ENCODE measurements at regions not wholly inside any gene's neighbourhood (a gene's known extent, or its start where the extent isn't known, plus 50 kb on each side); places are given as distances from the start of the nearest gene placed in this dataset.

- no peak for DNase-seq (ENCODE audit: extremely low read depth in 1 of 2, low read depth in 1 of 2)
Observed at GRCh38 chr5:58121391-58121790, 338.5 kb downstream of the PLK2 start.

GRCh38 chr5:58117542-58117941 is 342.3 kb downstream of the PLK2 start:
- DNase-seq (ENCODE audit: extremely low read depth in 1 of 2, low read depth in 1 of 2): no peak

GRCh38 chr5:58116346-58116745 is 343.5 kb downstream of the PLK2 start:
- no peak for DNase-seq (ENCODE audit: extremely low read depth in 1 of 2, low read depth in 1 of 2)

GRCh38 chr5:58115811-58116210 is 344.1 kb downstream of the PLK2 start:
- no peak for DNase-seq (ENCODE audit: extremely low read depth in 1 of 2, low read depth in 1 of 2)

GRCh38 chr5:58114324-58114723 is 345.6 kb downstream of the PLK2 start:
- no peak for DNase-seq (ENCODE audit: extremely low read depth in 1 of 2, low read depth in 1 of 2)

- no peak for DNase-seq (ENCODE audit: extremely low read depth in 1 of 2, low read depth in 1 of 2)
Observed at GRCh38 chr5:58113172-58113571, 346.7 kb downstream of the PLK2 start.

- no peak for DNase-seq (ENCODE audit: extremely low read depth in 1 of 2, low read depth in 1 of 2)
Observed at GRCh38 chr5:58108511-58108910, 351.4 kb downstream of the PLK2 start.

GRCh38 chr5:58107704-58108103 is 352.2 kb downstream of the PLK2 start:
- DNase-seq (ENCODE audit: extremely low read depth in 1 of 2, low read depth in 1 of 2): no peak

- no peak for DNase-seq (ENCODE audit: extremely low read depth in 1 of 2, low read depth in 1 of 2)
Observed at GRCh38 chr5:58106754-58107410, 353.0 kb downstream of the PLK2 start.

GRCh38 chr5:58105836-58106235 is 354.1 kb downstream of the PLK2 start:
- no peak for DNase-seq (ENCODE audit: extremely low read depth in 1 of 2, low read depth in 1 of 2)

GRCh38 chr5:58099257-58099656 is 360.6 kb downstream of the PLK2 start:
- no peak for DNase-seq (ENCODE audit: extremely low read depth in 1 of 2, low read depth in 1 of 2)

GRCh38 chr5:58094031-58094430 is 365.9 kb downstream of the PLK2 start:
- no peak for DNase-seq (ENCODE audit: extremely low read depth in 1 of 2, low read depth in 1 of 2)

- no peak for DNase-seq (ENCODE audit: extremely low read depth in 1 of 2, low read depth in 1 of 2)
Observed at GRCh38 chr5:58090704-58091103, 369.2 kb downstream of the PLK2 start.

GRCh38 chr5:58088941-58089340 is 370.9 kb downstream of the PLK2 start:
- DNase-seq (ENCODE audit: extremely low read depth in 1 of 2, low read depth in 1 of 2): no peak

- no peak for DNase-seq (ENCODE audit: extremely low read depth in 1 of 2, low read depth in 1 of 2)
Observed at GRCh38 chr5:58087905-58088304, 372.0 kb downstream of the PLK2 start.

- no peak for DNase-seq (ENCODE audit: extremely low read depth in 1 of 2, low read depth in 1 of 2)
Observed at GRCh38 chr5:58087123-58087522, 372.8 kb downstream of the PLK2 start.

- DNase-seq (ENCODE audit: extremely low read depth in 1 of 2, low read depth in 1 of 2): no peak
Observed at GRCh38 chr5:58085800-58086199, 374.1 kb downstream of the PLK2 start.

GRCh38 chr5:58081435-58081834 is 378.5 kb downstream of the PLK2 start:
- DNase-seq (ENCODE audit: extremely low read depth in 1 of 2, low read depth in 1 of 2): no peak

- no peak for DNase-seq (ENCODE audit: extremely low read depth in 1 of 2, low read depth in 1 of 2)
Observed at GRCh38 chr5:58080573-58080972, 379.3 kb downstream of the PLK2 start.

- no peak for DNase-seq (ENCODE audit: extremely low read depth in 1 of 2, low read depth in 1 of 2)
Observed at GRCh38 chr5:58077966-58078365, 381.9 kb downstream of the PLK2 start.

GRCh38 chr5:58077416-58077815 is 382.5 kb downstream of the PLK2 start:
- DNase-seq (ENCODE audit: extremely low read depth in 1 of 2, low read depth in 1 of 2): no peak

- DNase-seq (ENCODE audit: extremely low read depth in 1 of 2, low read depth in 1 of 2): no peak
Observed at GRCh38 chr5:58076483-58077257, 383.2 kb downstream of the PLK2 start.

GRCh38 chr5:58075907-58076306 is 384.0 kb downstream of the PLK2 start:
- no peak for DNase-seq (ENCODE audit: extremely low read depth in 1 of 2, low read depth in 1 of 2)
